GM19023 (cell line): ENCODE measurements at regions not wholly inside any gene's neighbourhood (a gene's known extent, or its start where the extent isn't known, plus 50 kb on each side); places are given as distances from the start of the nearest gene placed in this dataset.

Experiments used
- ATAC-seq: cut with Tn5 transposase; IDR thresholded peaks from one replicate; pipeline ENCODE4 v1.9.1; 2021; ENCODE audit warnings: mild to moderate bottlenecking, moderate library complexity; ENCODE audit not compliant: unreplicated experiment

DNA sequence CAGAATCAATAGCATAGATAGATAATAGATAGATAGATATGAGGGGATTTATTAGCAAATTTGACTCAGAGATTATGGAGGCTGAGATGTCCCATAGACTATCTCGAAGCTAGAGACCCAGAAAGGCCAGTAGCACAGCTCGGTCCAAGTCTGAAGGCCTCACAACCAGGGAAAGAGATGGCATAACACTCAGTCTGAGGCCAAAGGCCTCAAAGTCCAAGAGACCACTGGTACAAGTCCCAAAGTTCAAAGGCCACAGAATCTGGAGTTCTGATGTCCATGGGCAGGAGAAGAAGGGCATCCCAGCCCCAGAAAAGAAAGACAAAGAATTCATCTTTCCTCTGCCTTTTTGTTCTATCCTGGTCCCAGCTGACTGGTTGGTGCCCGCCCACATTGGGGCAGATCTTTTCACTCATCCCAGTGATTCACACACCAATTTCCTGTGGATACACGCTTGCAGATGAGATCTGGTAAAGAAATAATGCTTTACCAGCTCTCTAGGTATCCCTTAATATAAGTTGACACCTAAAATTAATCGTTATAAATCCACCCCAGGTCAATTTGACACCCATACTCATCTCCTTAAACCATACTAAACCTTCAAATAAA is 127.8 kb upstream of the FBN2 start:
- no peak for ATAC-seq

- no peak for ATAC-seq
These were observed 129.1 kb upstream of the FBN2 start for GRCh38 chr5:128667152-128667551.

DNA sequence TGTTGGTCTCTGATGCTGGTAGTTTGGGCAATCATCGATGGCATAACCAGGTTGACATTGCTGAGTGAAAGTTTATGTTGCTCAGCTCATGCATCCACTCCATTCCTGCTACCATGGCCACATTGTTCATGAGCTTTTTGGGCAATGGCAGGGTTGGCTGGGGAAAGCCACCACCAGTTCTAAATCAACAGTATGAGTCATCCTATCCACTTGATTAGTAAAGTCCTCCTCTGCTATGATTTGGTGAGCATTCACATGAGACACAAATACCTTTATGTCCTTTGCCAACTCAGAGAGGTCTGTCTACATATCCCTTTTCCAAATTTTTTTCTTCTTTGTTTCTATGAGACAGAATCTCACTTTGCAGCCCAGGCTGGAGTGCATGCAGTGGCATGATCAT is 129.7 kb upstream of the FBN2 start:
- no peak for ATAC-seq

- ATAC-seq: no peak
These were observed 130.9 kb upstream of the FBN2 start for GRCh38 chr5:128668921-128669320.

DNA sequence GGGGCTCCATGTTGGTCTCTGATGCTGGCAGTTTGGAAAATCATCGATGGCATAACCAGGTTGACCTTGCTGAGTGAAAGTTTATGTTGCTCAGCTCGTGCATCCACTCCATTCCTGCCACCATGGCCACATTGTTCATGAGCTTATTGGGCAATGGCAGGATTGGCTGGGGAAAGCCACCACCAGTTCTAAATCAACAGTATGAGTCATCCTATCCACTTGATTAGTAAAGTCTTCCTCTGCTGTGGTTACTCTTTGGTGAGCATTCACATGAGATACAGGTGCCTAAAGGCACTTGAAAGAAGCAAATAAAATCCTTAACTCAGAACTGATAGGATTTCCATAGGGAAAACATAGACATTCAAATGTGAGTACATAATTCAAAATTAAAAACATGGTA is 131.8 kb upstream of the FBN2 start:
- ATAC-seq: no peak

GRCh38 chr5:128671943-128672342 is 133.9 kb upstream of the FBN2 start:
- ATAC-seq: no peak

- ATAC-seq: no peak
These were observed 135.0 kb upstream of the FBN2 start for GRCh38 chr5:128673000-128673399.

DNA sequence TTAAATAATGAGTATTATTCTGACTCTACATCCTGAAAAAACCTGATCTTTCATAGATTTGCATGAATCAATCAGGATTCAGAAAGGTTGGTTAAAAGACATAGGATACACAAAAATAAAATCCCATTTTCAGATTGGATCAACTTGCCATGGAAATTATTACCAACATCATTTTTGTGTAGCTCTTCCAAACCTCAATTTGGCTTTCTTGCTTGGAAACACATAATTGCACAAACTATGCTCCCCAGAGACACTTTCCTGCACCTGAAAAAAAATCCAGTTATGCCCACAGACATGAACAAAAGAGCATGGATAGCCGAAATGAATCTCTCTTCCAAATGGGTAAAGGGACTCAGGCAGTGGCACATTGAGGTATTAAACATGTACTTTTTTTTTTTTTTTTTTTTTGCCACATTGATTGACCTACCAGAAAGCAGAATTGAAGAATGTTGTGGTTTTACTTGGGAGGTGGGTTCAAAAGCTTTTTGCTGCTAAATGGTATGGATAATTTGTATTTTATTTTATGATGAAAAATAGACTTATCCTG is 135.4 kb upstream of the FBN2 start:
- ATAC-seq: no peak

DNA sequence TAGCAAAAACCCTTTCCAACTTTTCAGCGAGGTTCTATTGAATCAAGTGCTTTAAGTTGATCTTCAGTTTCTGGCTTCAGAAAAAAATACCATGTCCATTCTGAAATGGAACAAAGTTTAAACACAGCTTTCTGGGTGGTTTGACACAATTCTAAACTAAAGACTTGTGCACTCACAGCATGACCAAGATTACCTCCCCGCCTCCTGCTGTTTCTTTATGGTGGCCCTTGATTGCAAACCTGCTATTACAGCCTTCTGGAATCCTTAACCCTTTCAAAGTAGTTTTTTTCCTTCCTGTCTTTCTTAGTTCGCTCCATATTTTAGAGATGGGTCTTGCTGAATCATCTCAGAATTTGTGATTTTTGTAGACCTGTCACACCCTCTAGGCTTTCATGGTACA is 135.9 kb upstream of the FBN2 start:
- no peak for ATAC-seq

GRCh38 chr5:128674837-128675446 is 136.9 kb upstream of the FBN2 start:
- ATAC-seq: peak; percentile 54

DNA sequence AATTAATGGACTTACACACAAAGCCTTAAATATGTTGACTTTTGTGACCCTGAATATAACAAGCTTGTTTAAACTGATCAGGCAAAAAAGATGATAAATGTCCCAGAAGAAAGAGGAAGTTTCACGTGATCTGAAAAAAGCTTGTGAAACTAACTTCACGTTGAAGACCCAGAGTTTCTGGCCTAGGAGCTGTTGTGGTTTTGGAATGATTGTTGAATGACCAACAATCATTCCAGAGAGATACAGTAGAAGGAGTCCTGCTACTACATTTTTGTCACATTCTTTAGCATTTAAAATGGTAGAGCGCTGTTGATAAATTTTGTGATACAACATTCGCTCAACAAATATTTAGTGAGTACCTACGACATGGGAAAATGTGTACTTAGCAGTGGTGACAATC is 143.1 kb upstream of the FBN2 start:
- no peak for ATAC-seq

GRCh38 chr5:128681764-128682592 is 143.9 kb upstream of the FBN2 start:
- no peak for ATAC-seq

GRCh38 chr5:128682669-128683068 is 144.6 kb upstream of the FBN2 start:
- no peak for ATAC-seq

DNA sequence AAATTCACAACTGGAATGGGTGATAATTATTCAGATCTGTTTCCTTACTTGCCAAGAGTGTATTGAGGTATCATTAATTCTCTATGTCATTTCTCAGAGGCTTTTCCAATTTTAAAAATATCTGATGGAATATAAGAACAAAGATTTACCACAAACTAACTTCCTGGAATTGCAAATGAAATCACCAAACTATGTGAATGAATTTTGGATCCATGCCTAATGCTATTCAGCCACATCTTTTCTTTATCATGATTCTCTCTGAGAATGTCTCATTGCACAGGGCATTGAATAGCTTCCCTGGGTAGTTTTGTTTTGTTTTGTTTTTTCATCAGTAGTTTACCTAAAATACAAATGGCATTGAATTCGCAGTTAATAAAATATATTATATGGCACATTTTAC is 146.9 kb upstream of the FBN2 start:
- no peak for ATAC-seq

GRCh38 chr5:128687930-128688329 is 149.9 kb upstream of the FBN2 start:
- ATAC-seq: no peak

DNA sequence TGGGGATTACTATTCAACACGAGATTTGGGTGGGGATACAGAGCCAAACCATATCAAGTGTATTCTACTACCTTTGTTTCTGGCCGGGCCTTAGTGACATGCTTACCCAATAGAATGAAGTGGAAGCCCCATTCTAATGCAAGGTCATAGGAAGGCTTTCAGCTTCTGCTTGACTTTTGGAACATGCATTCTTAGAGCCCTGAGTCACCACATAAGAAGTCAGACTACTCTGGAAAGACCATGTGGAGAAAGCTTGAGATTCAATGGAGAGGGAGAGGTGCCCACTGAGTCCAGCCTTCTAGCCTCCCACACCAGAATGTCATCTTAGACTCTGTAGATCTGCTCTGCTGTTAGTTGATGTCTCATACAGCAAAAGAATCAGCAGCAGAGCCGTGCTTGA is 155.7 kb upstream of the FBN2 start:
- ATAC-seq: no peak

DNA sequence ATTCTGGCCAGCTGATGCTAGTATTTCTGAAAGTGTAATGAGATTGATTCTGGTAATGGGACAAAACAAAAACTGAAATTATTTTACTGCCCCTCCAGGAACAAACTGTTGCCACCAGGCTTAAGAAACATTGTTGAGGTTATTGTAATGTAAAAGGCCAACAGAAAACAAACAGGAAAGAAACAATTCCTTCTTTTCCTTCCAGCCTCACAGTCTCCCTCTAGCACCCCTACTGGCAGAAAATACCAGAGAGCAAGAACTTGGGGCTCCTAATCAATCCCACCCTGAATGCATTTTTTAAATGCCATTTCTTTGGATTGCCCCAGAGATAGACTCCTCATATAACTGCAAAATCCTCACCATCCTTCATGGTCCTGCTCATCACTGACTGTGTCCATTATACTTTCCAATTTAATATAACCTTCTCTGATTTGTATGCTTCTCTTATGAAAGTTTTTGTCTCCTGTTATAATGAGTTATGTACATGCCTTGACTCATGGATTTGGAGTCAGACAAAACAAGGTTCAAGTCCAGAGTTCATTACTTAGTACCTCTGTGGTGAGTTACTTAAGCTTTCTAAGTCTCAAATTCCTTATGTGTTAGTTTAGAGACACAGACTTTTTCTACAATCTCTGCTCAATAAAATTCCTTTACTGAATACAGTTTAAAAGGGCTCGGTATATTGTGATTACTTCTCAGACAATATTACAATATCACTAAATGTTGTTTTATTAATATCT is 157.9 kb upstream of the FBN2 start:
- no peak for ATAC-seq

GRCh38 chr5:128701301-128701700 is 163.3 kb upstream of the FBN2 start:
- no peak for ATAC-seq

DNA sequence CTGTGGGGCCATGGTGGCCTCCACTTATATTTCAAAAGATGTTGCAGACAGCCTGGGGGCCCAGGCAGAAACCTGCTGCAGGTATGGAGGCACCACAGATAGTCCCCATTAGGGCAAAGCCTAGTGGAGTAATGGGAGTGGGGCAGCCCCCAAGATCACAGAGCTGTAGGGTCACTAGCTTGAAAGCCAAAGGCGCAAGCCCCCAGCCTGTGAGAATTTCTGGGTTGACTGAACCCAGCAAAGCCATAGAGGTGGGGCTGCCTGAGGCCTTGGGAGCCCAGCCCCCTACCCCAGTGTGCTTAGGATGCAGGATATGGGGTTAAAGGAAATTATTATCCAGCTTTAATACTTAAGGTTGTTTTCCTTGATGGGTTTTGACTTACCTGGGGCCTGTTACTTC is 165.3 kb upstream of the FBN2 start:
- no peak for ATAC-seq

GRCh38 chr5:128706269-128706668 is 168.2 kb upstream of the FBN2 start:
- ATAC-seq: no peak

DNA sequence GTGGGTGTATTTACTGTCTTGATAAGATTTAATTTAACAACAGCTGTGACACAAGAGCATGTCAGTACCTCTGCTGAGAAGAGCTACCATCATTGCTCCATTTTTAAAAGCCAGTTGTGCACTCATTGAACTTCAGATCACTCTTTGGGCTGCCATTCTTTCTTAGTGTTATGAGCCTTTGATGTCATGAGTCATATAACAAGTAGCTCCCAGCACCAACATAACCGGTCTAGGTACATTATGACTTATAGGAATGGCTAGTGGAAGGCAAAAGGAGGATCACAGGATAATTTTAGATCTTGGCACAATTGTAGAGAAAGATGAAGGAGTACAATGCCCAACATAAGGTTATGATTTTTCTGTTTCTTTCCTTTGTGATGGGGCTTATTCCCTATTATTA is 170.8 kb upstream of the FBN2 start:
- ATAC-seq: no peak
